NCI-H1417 treated with DMSO at 0.1 percent for 48 hours (cell line): ENCODE measurements at regions not wholly inside any gene's neighbourhood (a gene's known extent, or its start where the extent isn't known, plus 50 kb on each side); places are given as distances from the start of the nearest gene placed in this dataset.

Experiments used
- DNase-seq: peaks from one replicate; lab custom pipeline; 2025; lab: John Stamatoyannopoulos, UW

DNA sequence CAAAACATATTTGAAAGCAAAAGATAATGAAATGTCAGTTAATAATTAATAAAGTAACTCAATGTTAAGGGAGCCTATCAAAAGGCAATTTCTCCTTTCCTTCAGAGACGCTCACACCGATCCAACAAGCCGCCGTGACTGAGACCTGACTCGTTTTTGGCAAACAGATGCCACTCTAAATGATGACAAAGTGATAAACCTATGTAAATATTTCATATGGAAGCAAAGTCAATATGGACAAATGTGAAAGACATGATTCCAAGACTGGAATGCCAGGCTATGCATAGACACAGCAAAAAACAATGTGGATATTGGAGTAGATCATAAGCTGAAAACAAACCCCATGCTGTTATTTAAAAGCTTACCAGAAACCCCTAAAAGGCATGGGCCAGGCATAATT is 137.2 kb upstream of the SUCLG2 start:
- no peak for DNase-seq

DNA sequence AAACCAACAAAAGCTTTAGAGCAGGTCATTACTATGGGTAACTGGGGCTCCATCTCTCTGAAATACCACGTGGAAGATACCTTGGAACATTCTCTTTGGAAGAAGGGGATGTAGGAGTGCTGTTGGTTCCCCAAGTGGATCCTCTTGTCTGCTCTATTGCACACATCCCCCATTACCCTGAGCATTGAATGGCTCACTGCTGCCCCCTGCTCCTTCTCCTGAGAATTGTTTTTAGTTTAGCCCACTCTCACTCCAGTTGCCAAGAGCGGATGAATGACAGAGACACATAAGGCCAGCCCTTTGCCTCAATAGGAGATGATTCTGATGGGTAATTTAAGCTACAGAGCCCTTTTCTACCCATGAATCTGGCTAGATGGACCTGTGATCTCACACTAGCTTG is 135.6 kb upstream of the SUCLG2 start:
- no peak for DNase-seq

DNA sequence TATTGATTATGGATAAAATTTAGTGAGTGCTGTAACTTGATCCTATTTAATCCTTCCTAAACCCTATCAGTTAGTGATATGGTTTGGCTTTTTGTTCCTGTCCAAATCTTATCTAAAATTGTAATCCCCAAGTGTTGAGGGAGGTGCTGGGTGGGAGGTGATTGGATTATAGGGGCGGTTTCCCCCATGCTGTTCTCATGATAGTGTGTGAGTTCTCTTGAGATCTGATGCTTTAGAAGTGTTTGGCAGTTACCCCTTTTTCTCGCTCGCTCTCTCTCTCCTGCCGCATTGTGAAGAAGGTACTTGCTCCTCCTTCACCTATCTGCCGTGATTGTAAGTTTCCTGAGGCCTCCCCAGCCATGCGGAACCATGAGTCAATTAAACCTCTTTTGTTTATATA is 134.0 kb upstream of the SUCLG2 start:
- no peak for DNase-seq

DNA sequence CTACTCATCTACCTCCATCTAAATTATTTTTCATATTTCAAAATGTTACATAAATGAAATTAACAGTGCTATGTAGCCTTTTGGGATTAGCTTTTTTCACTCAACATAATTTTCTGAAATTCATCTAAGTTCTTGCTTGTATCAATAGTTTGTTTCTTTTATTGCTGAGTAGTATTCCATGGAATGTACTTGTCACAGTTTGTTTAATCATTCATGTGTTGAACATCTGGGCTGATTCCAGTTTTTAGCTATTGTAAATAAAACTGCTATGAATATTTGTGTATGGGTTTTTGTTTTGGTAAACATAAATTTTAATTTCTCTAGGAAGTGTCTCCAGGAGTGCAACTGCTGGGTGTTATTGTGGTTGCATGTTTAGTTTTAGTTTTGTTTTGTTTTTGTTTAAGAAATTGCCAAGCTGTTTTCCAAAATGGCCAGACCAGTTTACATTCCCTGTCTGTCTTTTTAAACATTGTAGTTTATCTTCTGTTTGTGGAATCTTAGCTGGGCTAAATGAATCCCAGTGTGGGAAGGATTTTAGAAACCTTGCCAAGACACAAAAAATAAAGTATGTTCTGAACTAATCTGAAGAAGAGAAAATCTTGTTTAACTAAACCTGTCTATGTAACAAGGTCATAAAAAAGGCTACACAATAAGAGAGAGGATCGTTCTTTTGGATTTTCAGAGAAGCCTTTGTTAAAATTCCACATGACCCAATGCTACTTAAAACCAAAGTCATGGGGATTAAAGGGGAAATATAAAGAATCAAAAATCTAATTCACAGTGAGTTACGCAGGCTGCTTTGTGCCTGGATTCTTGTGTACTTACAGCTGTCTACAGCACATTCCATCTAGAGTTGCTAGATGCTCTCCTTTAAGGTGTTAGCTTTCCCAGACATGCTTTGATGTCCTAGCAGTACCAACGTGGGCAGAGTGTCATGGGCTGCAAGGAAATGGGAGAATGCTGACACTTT is 129.2 kb upstream of the SUCLG2 start:
- DNase-seq: no peak

DNA sequence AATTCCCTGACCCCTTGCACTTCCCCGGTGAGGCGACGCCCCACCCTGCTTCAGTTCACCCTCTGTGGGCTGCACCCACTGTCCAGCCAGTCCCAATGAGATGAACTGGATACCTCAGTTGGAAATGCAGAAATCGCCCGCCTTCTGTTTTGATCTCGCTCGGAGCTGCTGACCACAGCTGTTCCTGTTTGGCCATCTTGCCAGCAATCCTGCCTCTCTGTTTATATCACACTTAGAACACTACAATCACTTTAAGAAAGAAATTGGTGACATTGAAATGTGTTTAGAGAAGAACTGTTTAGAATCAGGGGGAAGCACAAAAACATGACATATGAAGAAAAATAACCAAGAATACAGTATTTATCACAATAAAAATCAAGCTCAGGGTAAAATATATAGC is 127.5 kb upstream of the SUCLG2 start:
- DNase-seq: no peak

DNA sequence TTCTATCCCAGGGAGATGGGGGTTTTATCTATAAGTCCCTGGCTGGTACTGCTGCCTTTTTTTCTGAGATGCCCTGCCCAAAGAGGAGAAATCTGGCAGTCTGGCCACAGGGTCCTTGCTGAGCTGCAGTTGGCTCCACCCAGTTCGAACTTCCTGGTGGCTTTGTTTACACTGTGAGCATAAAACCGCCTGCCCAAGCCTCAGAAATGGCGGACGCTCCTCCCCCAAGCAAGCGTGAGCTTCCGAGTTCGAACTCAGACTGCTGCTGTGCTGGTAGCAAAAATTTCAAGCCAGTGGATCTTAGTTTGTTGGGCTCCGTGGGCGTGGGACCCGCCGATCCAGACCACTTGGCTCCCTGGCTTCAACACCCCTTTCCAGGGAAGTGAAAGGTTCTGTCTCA is 126.8 kb upstream of the SUCLG2 start:
- no peak for DNase-seq

DNA sequence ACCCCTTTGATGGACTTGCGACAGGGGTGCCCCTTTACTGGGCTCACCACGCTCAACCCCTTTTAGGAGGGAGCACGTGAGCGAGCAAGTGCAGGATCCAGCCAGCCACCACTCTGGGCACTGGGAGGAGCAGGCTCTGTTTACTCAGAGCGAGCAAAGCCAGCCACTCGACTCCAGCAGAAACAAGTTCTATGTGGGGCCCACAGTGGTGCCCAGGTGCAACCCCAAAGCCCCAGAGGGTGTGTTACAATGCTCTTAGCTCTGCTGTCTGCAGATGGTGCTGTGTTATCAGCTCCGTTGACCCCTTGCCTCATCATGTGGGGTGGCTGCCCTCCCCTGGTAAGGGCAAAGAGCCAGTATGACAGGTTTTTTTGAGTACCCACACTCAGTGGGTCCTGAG is 120.3 kb upstream of the SUCLG2 start:
- DNase-seq: no peak

DNA sequence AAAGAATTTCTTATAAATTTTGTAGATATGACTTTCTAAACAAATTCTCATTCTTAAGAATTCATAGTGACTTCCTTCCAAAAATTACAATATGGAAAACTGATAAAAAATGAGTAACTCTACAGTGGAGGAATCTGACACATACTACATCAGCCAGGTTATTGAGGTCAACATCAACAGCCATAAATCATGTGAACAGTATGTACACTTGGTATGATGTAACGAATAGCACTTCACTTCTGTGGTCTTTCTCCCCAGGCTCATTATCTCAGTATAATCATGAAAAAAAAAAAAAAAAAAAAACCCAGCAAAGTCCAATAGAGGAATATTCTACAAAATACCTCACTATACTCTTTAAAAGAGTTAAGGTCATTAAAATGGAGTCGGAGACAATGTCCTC is 111.2 kb upstream of the SUCLG2 start:
- no peak for DNase-seq

DNA sequence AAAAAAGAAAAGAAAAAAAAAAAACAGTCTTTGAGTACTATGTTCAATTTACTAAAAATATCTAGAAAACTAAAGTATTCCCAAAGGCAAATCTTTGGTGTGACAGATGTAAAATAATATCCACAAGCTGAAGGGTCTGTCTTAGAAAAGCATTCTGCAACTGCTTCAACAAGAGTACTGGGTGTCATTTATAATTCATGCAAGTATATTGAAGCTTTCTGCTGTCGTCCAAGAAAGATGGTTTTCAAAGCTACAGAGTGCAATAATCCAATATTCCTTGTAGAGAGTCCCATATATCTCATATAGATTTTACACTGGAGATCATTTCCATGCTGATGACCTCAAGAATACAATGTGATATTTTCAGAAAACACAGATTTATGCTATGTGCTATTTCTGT is 90.9 kb upstream of the SUCLG2 start:
- DNase-seq: no peak

DNA sequence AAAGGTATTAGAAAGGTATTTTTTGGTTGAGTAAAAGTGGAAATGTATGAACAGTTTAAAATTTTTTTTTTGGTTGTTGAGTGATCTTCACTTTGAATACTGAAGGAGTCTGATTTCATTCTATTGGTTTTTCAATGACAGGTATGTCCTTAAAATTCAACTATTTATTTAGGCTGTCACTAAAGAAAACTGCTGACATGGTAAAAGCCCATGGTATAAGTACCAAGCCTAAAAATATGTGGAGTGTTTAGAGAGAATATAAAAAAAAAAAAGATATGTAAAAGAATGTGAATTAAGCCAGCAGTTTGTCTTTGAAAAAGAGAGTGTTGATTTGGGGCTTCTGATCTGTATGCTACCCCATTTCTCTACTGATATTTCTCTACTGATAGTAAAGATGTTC is 90.3 kb upstream of the SUCLG2 start:
- no peak for DNase-seq

DNA sequence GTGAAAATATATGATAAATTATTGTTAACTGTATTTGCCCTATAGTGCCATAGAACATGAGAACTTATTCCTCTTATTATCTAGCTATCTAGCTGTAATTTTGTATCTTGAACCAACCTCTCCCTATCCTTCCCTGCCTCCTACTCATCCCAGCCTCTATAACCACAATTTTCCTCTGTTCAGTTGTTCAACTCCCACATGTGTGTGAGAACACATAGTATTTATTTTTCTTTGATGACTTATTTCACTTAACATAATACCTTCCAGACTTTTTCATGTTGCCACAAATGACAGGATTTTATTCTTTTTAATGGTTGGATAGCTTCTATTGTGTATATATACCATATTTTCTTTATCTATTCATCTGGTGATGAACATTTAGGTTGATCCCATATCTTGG is 85.4 kb upstream of the SUCLG2 start:
- no peak for DNase-seq

DNA sequence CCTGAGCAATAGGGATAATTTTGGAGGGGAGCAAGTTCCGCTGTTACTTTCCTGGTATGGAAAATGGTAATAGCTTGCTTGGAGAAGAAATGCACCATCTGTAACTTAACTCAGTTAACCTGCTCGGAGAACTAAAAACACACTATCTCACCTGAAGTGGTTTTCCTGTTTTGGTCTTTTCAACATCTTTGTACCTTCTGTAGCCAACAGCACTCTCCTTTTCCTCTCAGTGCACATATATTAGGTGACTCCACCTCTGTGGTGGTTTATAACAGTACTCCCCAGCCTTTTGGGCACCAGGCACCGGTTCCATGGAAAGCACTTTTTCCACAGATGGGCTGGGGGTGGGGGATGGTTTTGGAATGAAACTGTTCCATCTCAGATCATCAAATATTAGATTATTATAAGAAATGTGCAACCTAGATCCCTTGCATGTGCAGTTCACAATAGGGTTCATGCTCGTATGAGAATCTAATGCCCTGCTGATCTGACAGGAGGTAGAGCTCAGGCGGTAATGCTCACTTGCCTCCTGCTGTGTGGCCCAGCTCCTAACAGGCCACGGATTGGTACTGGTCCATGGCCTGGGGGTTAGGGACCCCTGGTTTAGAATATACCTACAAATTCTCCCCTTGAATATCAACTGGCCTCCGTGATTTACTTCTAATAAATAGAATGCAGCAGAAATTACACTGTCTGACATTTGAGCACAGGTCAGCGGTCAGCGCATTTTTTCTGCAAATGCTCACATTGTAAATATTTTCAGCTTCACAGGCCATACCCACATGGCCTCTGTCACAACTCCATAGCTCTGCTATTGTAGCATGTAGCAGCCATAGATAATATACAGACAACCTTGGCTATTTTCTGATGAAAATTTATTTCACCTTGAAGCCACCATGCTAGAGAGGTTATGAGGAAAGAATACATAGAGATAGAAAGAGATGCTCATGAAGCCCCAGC is 83.8 kb upstream of the SUCLG2 start:
- DNase-seq: no peak

DNA sequence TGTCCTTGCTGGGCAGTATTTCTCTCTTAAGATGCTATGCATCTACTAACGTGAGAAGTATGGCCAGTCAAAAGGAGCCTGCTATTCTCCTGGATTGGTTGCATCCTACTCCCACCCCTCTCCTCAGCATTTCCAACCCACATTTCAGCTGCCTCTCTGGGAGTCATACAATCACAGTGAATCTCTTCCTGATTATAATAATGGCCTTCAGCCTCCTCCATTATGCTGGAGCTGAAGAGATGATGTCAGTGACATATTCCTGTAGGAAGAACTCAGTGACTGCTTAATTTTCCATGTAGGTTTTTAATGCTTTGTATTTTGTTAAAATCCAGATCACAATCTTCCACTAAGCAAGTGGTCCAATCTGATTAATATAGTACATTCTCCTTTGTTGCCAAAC is 82.7 kb upstream of the SUCLG2 start:
- no peak for DNase-seq

DNA sequence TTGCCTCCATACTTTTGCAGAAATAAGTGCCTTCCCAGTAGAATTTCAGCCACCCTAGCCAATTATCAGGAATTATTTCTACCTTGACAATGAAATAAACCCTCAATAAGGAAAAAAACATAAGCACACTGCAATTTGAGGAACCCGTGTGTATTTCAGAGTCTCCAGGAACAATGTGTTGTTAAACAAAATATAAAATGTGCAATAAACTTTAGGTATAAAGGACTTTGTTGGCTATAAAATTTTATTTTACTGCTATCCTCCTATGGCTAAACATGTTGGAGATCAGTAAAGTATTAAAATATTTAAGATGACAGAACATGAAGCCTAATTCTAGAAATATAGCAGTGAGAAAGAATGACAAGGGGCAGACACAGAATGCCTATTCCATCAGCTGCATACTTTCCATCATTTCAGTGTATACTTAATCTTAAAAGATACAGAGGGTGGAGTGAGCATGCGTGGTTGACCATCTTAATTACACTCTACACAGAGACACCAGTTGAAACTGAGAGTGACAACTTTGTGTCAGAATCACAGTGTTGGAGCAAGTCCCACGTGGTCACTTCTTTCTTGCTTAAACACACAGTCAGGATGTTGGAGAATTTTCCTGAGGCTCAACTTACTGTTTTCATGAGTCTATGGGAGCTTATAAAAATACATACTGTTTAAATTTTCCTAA is 79.0 kb upstream of the SUCLG2 start:
- no peak for DNase-seq

DNA sequence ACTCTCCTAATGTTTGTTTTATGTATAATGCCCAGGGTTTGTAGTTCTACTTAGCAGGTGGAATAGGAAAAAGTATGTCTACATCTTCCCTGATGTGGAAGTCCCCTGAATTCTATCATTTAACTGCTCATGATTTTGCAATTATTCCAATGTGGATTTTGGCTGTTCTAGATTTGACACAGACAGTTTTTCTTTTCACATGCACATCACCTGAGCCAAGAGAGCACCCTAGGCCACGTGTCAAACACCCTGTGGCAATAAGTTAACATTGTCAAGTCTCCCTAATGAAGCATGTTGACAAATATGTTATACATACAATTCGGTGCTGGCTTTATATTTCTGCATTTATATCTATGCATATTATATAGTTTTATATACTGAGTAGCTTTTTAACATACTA is 70.0 kb upstream of the SUCLG2 start:
- no peak for DNase-seq

DNA sequence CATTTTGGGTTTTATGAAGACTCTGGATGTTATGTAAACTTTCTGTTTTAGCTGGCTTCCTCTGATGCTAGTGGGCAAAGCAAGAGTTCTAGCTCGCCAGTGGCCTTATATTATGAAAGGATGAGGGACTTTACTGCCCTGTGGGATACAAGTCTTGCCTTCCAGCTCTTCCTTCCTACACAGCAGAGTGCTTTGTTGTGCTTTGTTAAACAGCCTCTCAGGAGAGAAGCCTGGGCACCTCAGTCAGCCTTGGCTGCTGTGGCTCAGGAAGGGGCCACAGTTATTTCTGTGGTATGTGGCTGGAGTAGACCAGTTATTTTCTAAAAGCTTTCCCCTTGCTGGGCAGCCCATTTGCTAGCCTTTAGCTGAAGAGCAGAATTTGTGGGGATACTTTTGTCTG is 69.5 kb upstream of the SUCLG2 start:
- no peak for DNase-seq

DNA sequence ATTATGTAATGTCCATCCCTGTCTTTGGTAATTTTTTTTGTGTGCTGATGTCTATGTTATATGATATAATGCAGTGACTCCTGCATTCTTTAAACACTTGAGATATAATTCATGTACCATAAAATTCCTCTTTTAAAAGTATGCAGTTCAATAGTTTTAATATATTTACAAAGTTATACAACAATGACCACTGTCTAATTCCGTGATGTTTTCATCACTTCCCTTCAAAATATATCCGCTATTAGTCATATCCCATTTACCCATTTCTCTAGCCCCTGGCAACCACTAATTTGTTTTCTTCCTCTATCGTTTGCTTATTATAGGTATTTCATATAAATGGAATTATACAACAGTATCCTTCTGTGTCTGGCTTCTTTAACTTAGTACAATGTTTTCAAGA is 64.9 kb upstream of the SUCLG2 start:
- no peak for DNase-seq

DNA sequence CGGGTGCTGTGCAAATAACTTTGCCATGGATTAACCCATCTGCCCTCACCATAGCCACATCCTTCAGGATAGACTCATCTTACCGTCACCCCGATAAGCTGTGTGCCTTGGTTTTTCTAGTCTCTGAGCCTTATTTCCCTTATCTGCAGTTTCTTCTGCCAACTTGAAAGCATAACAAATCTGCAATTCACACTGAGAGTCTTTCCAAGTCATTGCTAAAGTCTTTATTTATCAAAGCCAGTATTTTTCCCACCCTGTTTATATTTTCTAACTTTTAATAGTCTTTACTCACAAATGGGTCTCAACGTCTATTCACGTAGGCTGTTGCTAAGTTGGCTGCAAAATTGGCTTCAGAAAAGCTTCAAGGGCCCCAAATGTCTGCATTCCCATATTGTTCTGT is 61.6 kb upstream of the SUCLG2 start:
- DNase-seq: no peak

DNA sequence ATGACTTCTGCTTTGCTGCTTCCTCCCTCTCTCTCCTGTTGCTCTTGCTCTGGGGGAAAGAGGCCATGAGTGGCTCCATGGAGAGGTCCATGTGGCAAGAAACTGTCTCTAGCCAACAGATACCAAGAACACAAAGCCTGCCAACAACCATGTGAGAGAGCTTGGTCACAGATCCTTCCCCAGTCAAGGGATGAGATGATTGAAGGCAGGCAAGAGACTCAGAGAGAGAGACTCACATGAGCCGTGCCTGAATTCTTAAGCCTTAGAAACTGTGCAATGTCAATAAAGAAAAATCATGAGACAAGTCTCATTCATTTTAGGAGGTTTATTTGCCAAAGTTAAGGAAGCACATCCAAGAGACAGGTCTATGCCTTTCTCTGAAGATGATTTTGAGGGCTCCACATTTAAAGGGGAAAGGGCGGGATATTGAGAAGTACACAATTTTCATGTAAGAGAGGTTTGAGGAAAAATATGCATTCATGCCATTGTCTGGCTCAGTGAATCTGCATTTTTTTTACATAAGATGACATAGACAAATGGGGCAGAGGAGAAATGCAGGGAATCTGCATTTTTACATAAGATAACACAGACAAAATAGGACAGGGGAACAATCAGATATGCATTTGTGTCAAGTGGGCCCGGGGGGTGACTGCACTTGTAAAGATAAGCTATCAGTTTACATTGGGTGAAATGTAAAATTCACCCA is 59.5 kb upstream of the SUCLG2 start:
- no peak for DNase-seq

DNA sequence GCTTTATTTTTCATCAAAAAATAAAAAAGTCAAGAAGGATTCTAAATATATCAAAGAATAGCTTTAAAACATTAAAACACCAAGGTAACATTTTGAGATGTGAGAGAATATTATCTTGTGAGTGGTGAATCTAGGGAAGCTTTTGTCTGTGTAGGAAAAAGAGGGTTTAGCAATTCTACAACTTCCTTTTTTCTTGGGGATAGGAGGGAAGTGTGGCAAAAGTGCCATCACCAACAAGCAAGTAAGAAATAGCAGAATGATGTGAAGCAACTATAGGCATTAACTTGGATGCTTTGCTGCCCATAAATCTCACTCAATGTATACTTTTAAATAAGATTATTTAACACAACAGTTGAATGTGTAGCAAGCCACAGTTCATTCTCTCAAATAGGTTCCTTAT is 57.8 kb upstream of the SUCLG2 start:
- DNase-seq: no peak

DNA sequence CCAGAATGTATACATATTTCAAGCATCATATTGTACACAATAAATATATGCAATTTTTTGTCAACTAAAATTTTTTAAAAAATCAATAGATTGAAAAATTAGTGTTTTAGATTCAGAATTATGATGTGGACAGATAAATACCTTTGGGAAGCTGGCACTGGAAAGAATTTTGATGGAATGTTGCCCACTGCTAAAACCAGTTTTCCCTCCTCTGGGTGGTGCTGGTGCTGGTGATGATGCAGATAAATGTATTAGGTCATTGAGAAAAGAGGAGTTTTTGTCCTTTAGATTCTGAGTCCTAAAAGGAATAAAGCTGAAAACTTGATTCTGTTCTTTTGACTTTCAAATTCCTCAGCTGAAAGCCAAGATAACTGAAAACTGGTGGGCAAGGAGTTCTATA is 56.0 kb upstream of the SUCLG2 start:
- DNase-seq: no peak

DNA sequence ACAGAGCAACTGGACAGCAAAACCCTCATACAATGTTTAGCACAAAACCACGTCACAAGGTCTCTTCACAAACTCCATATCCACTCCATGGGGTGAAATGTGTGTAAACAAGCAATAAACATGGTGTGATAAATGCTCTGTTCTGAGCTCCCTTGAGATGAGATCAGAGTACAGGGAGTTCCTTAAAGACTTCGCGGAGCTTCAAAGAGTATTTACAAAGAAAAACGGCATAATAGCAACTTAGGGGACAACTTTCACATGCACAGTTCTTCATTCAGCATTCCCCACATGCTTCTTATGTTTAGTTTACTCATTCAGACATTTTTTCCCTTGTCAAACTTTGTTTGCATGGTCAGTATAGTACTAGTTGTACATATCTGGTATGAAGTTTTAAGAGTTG is 52.5 kb upstream of the SUCLG2 start:
- no peak for DNase-seq
